H9 (cell line): ENCODE measurements at regions not wholly inside any gene's neighbourhood (a gene's known extent, or its start where the extent isn't known, plus 50 kb on each side); places are given as distances from the start of the nearest gene placed in this dataset.

ENCODE experiments used
- DNase-seq: peaks from one replicate; pipeline ENCODE4 v3.0.0-alpha.2; 2017
- H2AFZ ChIP-seq: one replicate; pipeline ENCODE4 v1.6.1; 2013; ENCODE audit warnings: mild to moderate bottlenecking, low read length, control low read depth, moderate library complexity
- H2AK5ac ChIP-seq: 2 replicates; pipeline ENCODE4 v1.6.1; 2013; ENCODE audit warnings: low read length, control low read depth, mixed read lengths; ENCODE audit not compliant: insufficient read length
- H2BK120ac ChIP-seq: one replicate; pipeline ENCODE4 v1.6.1; 2013; ENCODE audit warnings: low read depth, mild to moderate bottlenecking, low read length, control low read depth, inconsistent platforms; ENCODE audit not compliant: poor library complexity, severe bottlenecking
- H2BK12ac ChIP-seq: 2 replicates; pipeline ENCODE4 v1.6.1; 2013; ENCODE audit warnings: low read length, control low read depth, mixed read lengths, low read depth; ENCODE audit not compliant: insufficient read length
- H2BK15ac ChIP-seq: 2 replicates; pipeline ENCODE4 v1.6.1; 2013; ENCODE audit warnings: low read depth, low read length, control low read depth
- H2BK20ac ChIP-seq: one replicate; pipeline ENCODE4 v1.6.1; 2013; ENCODE audit warnings: low read depth, mild to moderate bottlenecking, low read length, control low read depth, inconsistent platforms; ENCODE audit not compliant: poor library complexity, severe bottlenecking
- H2BK5ac ChIP-seq: 2 replicates; pipeline ENCODE4 v1.6.1; 2013; ENCODE audit warnings: low read length, control low read depth, mixed read lengths; ENCODE audit not compliant: insufficient read length
- H3K14ac ChIP-seq: 2 replicates; pipeline ENCODE4 v1.6.1; 2013; ENCODE audit warnings: low read length, control low read depth; ENCODE audit not compliant: insufficient read depth
- H3K18ac ChIP-seq: 2 replicates; pipeline ENCODE4 v1.6.1; 2013; ENCODE audit warnings: low read depth, mild to moderate bottlenecking, mixed read lengths, low read length, control low read depth; ENCODE audit not compliant: insufficient read length
- H3K23ac ChIP-seq: 2 replicates; pipeline ENCODE4 v1.6.1; 2013; ENCODE audit warnings: low read length, control low read depth, mixed read lengths, low read depth; ENCODE audit not compliant: insufficient read length
- H3K23me2 ChIP-seq: 2 replicates; pipeline ENCODE4 v1.6.1; 2013; ENCODE audit warnings: low read depth, mild to moderate bottlenecking, mixed read lengths, low read length, control low read depth; ENCODE audit not compliant: insufficient read length, poor library complexity, severe bottlenecking
- H3K27ac ChIP-seq: 2 replicates; pipeline ENCODE4 v1.5.1; 2013; ENCODE audit warnings: low read length, control low read depth, mixed read lengths, low read depth; ENCODE audit not compliant: insufficient read length
- H3K27me3 ChIP-seq: 2 replicates; pipeline ENCODE4 v1.6.1; 2013; ENCODE audit warnings: low read length, control low read depth, inconsistent platforms; ENCODE audit not compliant: insufficient read depth
- H3K4ac ChIP-seq: 2 replicates; pipeline ENCODE4 v1.6.1; 2013; ENCODE audit warnings: low read depth, mild to moderate bottlenecking, control low read depth, inconsistent platforms, low read length, moderate library complexity
- H3K4me1 ChIP-seq: 2 replicates; pipeline ENCODE4 v1.6.1; 2013; ENCODE audit warnings: low read length, control low read depth, inconsistent platforms; ENCODE audit not compliant: insufficient read depth
- H3K4me2 ChIP-seq: 2 replicates; pipeline ENCODE4 v1.6.1; 2013; ENCODE audit warnings: low read length, control low read depth, mixed read lengths; ENCODE audit not compliant: insufficient read length, insufficient read depth
- H3K56ac ChIP-seq: 2 replicates; pipeline ENCODE4 v1.6.1; 2013; ENCODE audit warnings: low read depth, mild to moderate bottlenecking, mixed read lengths, low read length, control low read depth; ENCODE audit not compliant: insufficient read length
- H3K79me1 ChIP-seq: 2 replicates; pipeline ENCODE4 v1.6.1; 2013; ENCODE audit warnings: low read depth, mild to moderate bottlenecking, moderate library complexity, low read length, control low read depth, inconsistent platforms; ENCODE audit not compliant: insufficient read depth, poor library complexity, severe bottlenecking
- H3K79me2 ChIP-seq: 2 replicates; pipeline ENCODE4 v1.6.1; 2013; ENCODE audit warnings: low read length, control low read depth, inconsistent platforms; ENCODE audit not compliant: insufficient read depth
- H3K9ac ChIP-seq: 2 replicates; pipeline ENCODE4 v1.6.1; 2013; ENCODE audit warnings: low read length, control low read depth, mixed read lengths; ENCODE audit not compliant: insufficient read length; ENCODE audit errors: extremely low read depth
- H3K9me3 ChIP-seq: one replicate; pipeline ENCODE4 v1.6.1; 2013; ENCODE audit warnings: low read depth, low read length, inconsistent platforms; ENCODE audit not compliant: control insufficient read depth
- H3T11ph ChIP-seq: one replicate; pipeline ENCODE4 v1.6.1; 2013; ENCODE audit warnings: mild to moderate bottlenecking, low read length, control low read depth, inconsistent platforms
- H4K20me1 ChIP-seq: one replicate; pipeline ENCODE4 v1.6.1; 2013; ENCODE audit not compliant: control insufficient read depth, insufficient read length, insufficient read depth
- H4K5ac ChIP-seq: 2 replicates; pipeline ENCODE4 v1.6.1; 2013; ENCODE audit warnings: low read depth, mild to moderate bottlenecking, mixed read lengths, low read length, control low read depth; ENCODE audit not compliant: insufficient read length
- H4K8ac ChIP-seq: replicated peaks from 2 replicates; pipeline ENCODE4 v1.6.1; 2013; ENCODE audit warnings: low read length, control low read depth, mixed read lengths, low read depth; ENCODE audit not compliant: insufficient read length
- H4K91ac ChIP-seq: 2 replicates; pipeline ENCODE4 v1.6.1; 2013; ENCODE audit warnings: low read depth, mild to moderate bottlenecking, moderate library complexity, mixed read lengths, low read length, control low read depth; ENCODE audit not compliant: insufficient read length
- H3K27ac Mint-ChIP-seq, 3 experiments: 2 replicates in 2 of 3; 3 replicates in 1 of 3; pipeline ENCODE4 v1.8.0; 2020 to 2021; ENCODE audit warnings: mixed read lengths in 3 of 3, mild to moderate bottlenecking in 1 of 3, moderate library complexity in 1 of 3
- H3K27me3 Mint-ChIP-seq: 2 replicates; pipeline ENCODE4 v1.8.0; 2021; ENCODE audit warnings: low read depth, mild to moderate bottlenecking, moderate library complexity, mixed read lengths
- H3K36me3 Mint-ChIP-seq, 3 experiments: 2 replicates in 2 of 3; 3 replicates in 1 of 3; pipeline ENCODE4 v1.8.0; 2020 to 2021; ENCODE audit warnings: low read depth in 3 of 3, mixed read lengths in 3 of 3; ENCODE audit not compliant: insufficient read depth in 1 of 3
- H3K4me1 Mint-ChIP-seq, 2 experiments: 2 replicates each; pipeline ENCODE4 v1.8.0; 2020; ENCODE audit warnings: mixed read lengths in 2 of 2
- H3K4me3 Mint-ChIP-seq, 2 experiments: 2 replicates in 1 of 2; 3 replicates in 1 of 2; pipeline ENCODE4 v1.8.0; 2020 to 2021; ENCODE audit warnings: mild to moderate bottlenecking in 2 of 2, mixed read lengths in 2 of 2, moderate library complexity in 1 of 2
- H3K9me3 Mint-ChIP-seq, 2 experiments: 2 replicates in 1 of 2; 3 replicates in 1 of 2; pipeline ENCODE4 v1.8.0; 2020; ENCODE audit warnings: mild to moderate bottlenecking in 2 of 2, mixed read lengths in 2 of 2, moderate library complexity in 1 of 2
- CTCF ChIP-seq: fragments of 200-600 bp; sonication (generic); conservative IDR thresholded peaks from 3 replicates; pipeline ENCODE4 v1.8.0; 2021; ENCODE audit warnings: antibody characterized with exemption, mild to moderate bottlenecking
- WGBS: extraction: QIAGEN DNeasy Blood & Tissue Kit; methylation state at CpG from one replicate; pipeline ENCODE4 v1.1.7; 2013; ENCODE audit warnings: missing lambda C conversion rate, low lambda C conversion rate, mixed read lengths; ENCODE audit not compliant: insufficient read length; ENCODE audit errors: extremely low coverage; 5-methylcytosine and 5-hydroxymethylcytosine counted together

DNA sequence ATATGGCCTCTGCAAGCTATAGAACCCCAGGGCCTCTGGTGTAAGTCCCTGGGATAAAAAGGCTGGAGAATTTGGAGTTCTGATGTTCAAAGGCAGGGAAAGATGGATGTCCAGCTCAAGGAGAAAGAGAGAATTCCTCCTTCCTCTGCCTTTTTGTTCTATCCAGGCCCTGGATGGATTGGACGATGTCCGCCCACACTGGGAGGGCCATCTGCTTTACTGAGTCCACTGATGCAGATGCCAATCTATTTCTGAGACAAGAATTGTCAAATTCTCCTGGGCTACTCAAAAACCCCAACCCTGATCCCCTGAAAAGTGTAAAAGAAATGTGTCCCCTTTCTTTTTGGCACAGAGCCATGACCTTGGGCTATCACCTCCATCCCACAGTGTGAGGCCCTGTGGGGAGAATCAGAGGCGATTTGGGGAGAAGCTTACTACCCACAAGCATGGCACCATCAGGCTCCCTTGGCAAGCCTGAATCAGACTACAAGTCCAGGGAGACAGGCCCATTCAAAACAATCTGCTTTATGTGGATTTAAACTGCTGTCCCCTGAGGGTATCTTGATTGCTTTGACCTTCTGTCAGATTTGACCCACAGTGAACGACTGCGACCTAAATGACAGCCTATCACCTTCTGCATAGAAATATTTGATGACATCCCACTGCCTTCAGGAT, 334.0 kb downstream of the NUAK1 start:
- TF ChIP-seq CTCF: no peak
- Histone ChIP-seq H3K23ac (no peak overlapping the region), H3K27me3 (no peaks in the 10 kb centered on the region), H2BK120ac (no peak overlapping the region), H3K9me3 (no peaks in the 10 kb centered on the region), H3K4me1 (no peaks in the 10 kb centered on the region), H3K4ac (no peak overlapping the region), H3T11ph (no peak overlapping the region), H3K79me1 (no peaks in the 10 kb centered on the region), H2AK5ac (no peak overlapping the region), H3K27ac (no peak overlapping the region), H2BK20ac (no peak overlapping the region), H2BK12ac (no peak overlapping the region), H2AFZ (no peak overlapping the region), H2BK15ac (no peak overlapping the region), H3K14ac (no peak overlapping the region), H4K91ac (no peak overlapping the region), H4K20me1 (no peaks in the 10 kb centered on the region), H3K4me2 (no peak overlapping the region), H3K56ac (no peak overlapping the region), H2BK5ac (no peak overlapping the region), H3K23me2 (no peaks in the 10 kb centered on the region), H4K5ac (no peak overlapping the region), H3K9ac (no peak overlapping the region), H4K8ac (no peak overlapping the region), H3K79me2 (no peaks in the 10 kb centered on the region; the same call in 1 of the 2 replicates), H3K18ac (no peak overlapping the region)
- DNase-seq: no peak
- no peak overlapping the region for H3K4me3 Mint-ChIP-seq
- H3K4me1 Mint-ChIP-seq: no peaks in the 10 kb centered on the region
- H3K36me3 Mint-ChIP-seq: no peaks in the 10 kb centered on the region
- no peaks in the 10 kb centered on the region; the same call in 1 of the 2 replicates for H3K27me3 Mint-ChIP-seq
- H3K9me3 Mint-ChIP-seq: no peaks in the 10 kb centered on the region; a peak in 2 of 5 replicates
- no CpG with 5 or more reads among the region's 5 CpGs for WGBS
- H3K27ac Mint-ChIP-seq: no peak overlapping the region
